Stimulated activated CD8-positive, alpha-beta memory T cell treated with anti-CD3 and anti-CD28 coated beads, Interleukin-2, amount 100 ng/mL, for 48 hours (primary cell): ENCODE measurements at regions not wholly inside any gene's neighbourhood (a gene's known extent, or its start where the extent isn't known, plus 50 kb on each side); places are given as distances from the start of the nearest gene placed in this dataset.

Source experiments
- DNase-seq, 2 donors: peaks; one replicate each; pipeline ENCODE4 v3.0.0-alpha.2; 2020; ENCODE audit warnings: low read depth in 2 of 2

DNA sequence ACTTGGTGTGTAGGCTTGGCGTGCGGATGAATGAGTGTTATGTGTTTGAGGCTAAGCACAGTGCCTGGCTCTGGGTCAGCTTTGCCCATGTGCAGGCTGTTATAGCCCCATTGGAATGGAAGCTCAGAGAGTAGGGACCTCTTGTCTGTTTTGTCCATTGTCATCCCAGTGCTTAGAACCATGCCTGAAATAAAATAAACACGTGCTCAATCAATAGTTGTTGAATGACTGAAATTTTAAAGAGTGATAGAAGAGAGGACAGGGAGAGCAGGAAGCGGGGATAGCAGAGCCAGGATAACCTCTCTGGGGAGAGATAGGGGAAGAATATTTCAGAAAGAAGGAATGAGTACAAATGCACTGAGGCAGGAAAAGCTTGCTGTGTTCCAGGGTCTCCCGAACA is 263.9 kb downstream of the HIVEP2 start:
- DNase-seq, result no peak

DNA sequence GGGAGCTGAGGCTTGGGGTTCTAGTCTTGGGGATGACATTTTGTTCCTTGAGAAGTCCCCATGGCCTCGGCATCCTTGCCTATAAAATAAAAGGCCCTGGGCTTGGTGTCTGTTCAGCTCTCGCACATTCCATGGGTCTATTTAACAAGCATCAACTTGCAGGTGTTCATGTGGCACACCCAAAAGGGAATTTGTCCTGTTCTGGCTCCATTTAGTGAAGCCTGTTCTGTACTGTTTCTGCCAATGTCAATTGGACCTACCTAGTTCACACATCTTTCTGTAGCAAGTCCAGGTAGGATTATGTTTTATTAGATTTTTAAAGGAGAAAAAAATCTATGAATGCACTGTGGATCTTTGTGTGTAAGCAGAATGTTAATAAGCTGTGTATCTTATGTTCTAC is 262.0 kb downstream of the HIVEP2 start:
- DNase-seq, result no peak

DNA sequence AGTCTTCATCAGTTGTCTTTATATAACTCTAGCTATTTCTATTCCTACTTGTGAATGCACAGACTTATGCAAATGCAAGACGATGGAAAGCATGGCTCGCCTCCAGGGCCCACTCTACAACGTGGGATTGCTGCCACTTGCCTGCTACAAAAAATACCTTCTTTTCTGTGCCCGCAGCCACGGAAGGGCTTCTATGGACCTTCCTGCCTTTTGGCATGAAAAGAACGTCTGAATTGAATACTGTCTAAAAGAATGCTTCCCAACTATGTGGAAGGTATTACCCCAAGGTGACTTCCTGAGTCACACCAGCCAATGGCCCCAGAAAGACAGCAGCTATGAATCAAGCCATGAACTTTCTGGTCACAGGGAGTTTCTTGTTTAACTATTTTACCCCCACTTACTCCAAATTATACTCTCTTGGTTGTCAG is 261.2 kb downstream of the HIVEP2 start:
- no peak for DNase-seq

DNA sequence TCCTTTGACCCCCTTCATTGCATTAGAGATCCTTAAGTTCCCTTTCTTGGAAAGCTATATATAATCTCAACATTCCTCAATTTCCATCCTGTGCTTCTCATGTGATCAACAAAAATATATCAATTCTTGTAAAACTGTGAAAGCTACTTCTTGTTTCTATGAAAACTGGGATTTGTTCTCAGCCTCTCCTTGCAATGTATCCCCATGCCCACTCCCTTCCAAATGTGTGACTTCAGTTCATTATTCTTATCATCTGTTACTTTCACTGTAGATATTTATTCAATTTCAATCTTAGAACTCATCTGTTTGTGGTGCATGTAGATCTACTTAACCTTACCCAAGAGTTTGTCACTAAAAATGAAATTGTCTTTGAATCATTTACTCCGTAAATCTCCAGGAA is 260.6 kb downstream of the HIVEP2 start:
- no peak for DNase-seq

DNA sequence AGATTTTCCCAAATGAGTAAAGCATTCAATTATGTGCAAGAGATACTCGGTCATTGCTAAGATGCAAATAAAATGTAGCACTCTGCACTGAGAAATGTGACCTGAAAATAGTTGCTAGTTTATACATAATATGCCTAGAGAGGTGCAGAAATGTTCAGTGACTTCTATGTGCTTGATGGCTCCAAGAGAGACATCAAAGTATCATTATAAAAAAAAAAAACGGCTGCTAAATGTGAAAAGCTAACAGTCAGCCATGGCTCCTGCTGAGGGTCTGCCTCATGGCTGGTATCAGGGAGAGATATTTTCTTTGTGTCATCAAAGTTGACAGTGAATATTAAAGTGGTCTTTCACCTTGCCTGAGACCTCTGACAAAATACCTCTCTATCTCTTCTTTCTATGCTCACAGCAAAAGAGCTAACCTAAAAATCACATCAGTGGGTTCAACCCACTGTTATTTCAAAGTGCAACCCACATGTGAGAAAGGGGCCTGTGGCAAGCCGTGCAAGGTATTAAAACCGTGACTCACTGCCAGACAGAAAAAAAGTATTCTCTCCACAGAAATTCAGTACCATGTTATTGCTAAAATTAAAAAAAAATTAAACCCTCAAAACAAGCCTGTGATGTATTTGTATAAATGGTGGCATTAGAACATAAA is 259.0 kb downstream of the HIVEP2 start:
- no peak for DNase-seq

DNA sequence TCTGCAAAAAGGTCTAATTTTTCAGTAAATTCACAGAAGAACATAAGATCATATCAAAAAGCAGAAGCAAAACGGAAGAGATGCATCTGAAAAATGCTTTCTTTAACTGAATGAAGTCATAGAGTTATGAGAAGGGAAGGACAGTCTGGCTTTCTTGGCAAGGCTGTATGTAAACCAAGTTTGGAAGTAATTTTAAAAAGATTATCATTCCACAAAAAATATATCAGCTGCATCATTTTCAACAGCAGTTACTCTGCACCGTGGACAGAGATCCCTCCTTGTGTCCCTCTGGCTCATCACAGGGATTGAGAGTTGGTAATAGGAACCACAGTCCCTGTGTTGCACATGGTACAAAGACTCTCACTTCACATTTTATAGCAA is 258.5 kb downstream of the HIVEP2 start:
- DNase-seq, result no peak

DNA sequence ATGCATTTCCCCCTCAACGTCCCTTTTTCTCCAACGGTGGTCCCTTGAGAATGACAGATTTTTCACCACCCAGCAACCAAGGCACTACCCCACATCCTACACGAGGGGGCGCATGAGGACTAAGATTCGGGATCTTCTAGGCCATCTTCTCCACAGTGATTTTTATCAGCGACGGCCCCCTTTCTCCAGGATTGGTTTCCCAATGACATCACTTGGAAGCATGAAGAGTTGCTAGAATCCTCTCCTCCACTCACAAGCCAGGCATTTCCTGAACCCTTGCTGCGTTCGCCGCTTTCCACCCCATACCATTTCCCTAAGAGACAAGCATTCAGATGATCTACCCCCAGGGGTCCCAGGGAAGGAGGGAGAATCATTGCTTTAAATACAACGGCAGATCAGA is 252.0 kb downstream of the HIVEP2 start:
- DNase-seq, result peak; percentile 25 to 57

DNA sequence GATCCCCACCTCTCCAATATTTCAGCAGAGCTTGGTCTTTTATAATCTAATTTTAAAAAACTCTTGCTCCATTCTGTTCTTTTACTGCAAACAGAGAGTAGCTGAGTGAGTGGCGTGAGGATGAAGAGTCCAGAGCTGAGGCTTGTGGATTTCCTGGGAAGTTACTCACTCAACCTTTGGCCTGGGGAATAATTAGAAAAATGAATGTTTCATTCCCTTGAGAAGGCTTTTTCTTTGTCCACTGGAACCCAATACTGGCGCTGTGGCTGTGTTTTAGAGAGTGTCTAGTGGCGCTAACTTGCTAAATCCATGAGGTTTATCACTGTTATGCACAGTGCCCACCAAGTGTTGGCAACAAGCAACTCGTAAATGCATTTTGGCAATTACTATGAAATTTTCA is 251.5 kb downstream of the HIVEP2 start:
- no peak for DNase-seq

DNA sequence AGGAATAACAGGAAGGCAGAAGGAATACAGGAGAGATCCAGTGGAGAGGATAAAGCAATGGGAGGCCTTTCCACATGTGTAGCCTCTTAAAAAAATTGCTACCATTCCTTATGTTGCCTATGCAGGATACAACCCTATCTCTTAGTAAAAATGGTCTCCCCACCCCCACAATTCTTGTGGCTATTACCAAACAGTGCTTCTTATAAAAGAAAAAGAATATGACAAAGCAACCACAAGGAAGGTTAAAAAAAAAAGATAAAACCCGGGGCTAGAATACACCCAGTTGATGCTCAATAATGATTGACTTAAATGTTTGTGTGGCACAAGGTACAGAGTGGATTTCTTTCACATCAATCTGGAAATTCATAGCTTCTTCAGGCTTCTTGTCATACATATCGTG is 250.9 kb downstream of the HIVEP2 start:
- DNase-seq, result no peak

DNA sequence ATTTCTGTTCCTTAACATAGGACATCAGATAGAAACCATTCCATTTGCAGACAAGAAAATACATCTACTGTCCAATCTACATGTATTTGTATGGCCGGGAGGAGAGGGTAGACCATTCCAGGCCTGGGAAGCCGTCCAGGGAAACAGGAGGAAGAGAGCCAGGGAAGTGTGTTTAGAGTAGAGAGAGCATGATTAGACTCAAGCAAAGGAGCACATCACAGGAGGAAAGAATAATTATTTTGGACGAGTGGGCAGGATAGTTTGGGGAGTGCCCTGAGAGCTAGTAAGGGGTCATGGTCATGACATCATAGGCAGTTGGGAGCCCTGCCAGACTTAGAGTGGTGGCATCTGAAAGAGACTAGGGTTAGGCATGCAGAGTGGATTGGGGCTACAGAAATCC is 250.0 kb downstream of the HIVEP2 start:
- DNase-seq, result no peak

DNA sequence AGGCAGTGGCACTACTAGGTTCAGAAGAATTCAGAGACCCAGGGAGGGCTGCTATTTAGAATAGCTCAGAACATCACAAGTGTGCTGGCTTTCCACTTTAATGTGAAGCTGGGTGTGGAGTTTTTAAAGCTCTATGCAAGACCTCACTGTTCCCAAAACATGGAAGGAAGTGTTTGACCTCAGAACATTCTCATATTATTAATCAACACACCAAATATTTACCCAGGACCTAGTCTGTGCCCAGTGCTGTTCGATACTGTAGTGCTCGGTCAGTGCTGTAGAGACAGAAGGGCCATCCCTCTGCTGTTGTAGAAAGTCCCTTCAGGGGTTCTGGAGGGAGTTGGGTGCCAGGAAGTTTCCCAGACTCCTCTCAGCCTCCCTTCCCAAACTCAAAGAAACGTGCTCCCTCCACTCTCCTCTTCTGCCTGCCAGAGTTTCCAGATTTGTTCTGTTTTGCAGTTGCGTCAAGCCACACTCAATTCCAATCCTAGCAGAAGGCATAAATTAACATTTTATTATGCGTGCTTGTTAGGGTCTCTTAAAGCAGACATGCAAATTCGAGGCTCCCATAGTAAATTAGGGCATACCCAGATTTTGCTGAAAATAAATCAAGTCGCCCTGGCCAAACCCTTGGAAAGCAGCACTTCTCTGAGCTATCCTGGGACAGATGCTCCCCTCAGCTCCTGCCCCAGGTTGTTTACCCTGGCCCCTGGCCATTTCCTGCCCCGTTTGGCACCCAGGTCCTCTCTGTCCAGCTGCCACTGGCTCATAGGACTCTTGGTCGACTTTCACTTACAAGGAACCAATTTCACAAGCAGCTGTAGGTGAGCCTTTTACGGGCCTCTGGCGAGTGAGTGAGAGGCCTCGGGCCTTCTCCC is 248.6 kb downstream of the HIVEP2 start:
- no peak for DNase-seq

DNA sequence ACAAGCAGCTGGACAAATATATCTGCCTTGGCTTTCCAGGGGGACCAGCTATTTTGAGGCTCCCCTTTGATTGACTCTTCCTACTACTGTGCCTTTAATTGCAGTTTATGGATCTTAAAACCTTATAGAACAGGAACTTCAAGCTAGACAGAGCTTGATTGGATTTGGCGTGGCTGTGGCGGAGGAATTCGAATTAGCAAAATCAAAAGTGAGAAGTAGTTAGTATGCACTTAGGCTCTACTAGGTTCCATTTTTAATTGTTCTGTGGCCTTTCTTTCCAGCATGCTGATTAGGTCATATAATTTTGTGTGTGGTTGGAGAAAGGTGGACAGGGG is 248.0 kb downstream of the HIVEP2 start:
- DNase-seq, result no peak

DNA sequence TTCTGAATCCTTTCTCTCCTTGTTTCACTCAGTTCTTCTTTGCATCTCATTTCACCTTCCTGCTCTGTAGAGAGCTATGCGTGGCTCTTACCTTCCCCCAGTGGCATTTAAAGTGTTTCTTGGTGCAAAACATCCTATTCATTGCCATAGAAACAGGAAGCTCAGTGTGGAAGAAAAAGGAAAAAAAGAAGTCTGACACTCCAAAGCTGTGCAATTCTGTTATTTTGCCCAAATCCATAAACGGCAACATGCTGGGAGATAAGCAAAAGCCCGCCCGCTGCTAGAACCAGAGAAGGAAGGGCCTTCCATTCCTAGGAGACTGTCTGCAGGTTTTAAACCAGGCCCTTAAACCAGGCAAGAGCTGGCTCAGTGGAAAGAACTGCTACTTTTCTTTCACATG is 247.1 kb downstream of the HIVEP2 start:
- no peak for DNase-seq

DNA sequence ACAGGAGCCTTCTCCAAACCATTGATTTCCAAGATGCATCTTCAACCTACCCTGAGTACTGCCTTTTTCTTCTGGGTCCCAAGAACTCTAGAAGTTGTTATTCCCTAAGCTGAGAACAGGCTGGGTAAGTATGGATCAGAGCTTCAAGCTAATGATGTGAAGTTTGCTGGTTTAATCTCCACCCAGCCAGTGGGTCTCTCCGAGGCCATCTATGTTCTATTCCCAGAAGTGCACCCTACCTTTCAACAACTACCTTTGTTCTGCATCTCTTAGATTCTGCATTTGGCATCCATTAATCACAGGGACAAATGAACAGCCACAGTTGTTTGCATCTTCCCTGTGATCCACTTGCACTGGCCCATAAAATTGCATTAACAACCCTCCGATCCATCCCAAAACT is 246.2 kb downstream of the HIVEP2 start:
- no peak for DNase-seq

DNA sequence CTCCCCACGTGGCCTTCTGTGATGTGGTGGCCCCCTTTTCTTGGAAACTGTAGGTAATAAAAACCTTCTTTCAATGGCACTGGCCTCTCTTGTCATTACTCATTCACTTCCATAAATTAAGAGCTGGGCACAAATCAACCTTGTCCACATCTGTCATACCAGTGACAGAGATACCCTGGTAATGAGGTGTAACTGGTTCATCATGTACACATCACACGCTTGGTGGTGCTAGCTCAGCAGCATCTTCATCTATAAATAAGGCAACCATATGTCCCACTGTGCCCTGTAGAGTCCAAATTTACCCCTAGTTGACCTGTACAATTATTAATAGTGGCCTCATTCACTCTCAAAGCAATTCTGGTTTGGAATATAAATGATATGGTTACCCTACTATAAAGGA is 245.6 kb downstream of the HIVEP2 start:
- no peak for DNase-seq

DNA sequence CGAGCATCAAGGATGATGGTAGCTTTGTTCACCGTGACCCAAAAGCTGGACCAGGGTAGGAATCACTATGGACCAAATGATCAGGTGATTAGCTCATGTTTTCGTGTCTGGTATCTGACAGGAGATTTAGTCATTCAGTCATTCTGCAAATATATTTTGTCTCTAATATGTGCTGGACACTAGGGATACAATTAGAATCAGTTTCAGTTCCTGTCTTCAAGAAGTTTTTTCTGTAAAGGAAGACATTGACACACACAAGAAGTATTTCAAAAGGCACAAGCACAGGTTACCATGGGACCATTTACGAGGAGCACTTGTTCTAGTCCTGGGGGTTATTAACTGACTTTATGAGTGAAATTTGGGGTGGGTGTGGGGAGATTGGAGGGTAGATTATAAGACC is 244.9 kb downstream of the HIVEP2 start:
- DNase-seq, result no peak

DNA sequence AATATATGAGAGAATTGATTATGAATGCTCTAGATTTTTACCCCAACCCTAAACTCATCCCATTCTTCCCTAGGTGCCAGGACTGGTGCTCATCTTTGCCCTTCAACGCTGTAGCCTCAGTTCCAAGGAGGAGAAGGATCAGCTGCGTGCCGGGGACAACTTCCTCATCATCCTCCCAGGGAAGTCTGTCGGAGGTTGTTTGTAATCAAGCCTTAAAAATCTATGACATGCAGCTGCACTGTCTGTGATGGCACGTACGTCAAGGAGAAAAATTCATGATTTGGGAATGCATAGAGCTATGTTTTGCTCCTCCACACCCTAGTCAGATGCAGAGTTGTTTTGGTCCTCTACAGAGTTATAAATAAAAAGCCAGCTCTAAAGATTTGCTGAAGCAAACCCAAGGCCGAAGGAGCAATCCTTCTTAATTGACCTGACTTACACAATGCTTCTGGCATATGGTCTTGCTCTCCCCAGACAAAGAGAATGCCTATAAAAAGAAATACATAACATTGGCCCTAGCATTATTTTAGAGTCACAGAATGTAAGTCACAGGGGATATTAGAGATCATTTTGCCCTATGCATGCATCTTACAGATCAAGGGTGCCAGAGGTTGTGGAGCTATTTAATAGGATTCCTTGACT is 244.2 kb downstream of the HIVEP2 start:
- no peak for DNase-seq
